GM12878 (cell line): ENCODE measurements at regions not wholly inside any gene's neighbourhood (a gene's known extent, or its start where the extent isn't known, plus 50 kb on each side); places are given as distances from the start of the nearest gene placed in this dataset.

Experiments used
- ATAC-seq: fragments of 200-7000 bp; cut with Tn5 transposase; 3 replicates; pipeline ENCODE4 v1.9.1; 2020; ENCODE audit warnings: mild to moderate bottlenecking, moderate library complexity
- BruUV-seq: library from RNA; stranded (reverse); fragments of 400-500 nt; replicated peaks from 2 replicates; lab custom pipeline; 2021; lab: Mats Ljungman, UMichigan
- CTCF ChIA-PET: fragments of 300-600 bp; sonication (Branson Sonifier 250); formaldehyde crosslinking; extraction: SDS; loops from one replicate; lab custom pipeline; 2021; ENCODE audit warnings: inconsistent platforms; lab: Yijun Ruan, JAX
- POLR2A ChIA-PET: fragments of 350-600 bp; formaldehyde crosslinking; extraction: SDS; loops from one replicate; lab custom pipeline; 2021; ENCODE audit warnings: inconsistent platforms; lab: Charles Lee
- RAD21 ChIA-PET: fragments of 300-600 bp; sonication (Branson Sonifier 250); formaldehyde crosslinking; loops from one replicate; lab custom pipeline; 2023; ENCODE audit warnings: antibody characterized with exemption; ENCODE audit not compliant: unreplicated experiment; lab: Charles Lee
- SMC1A ChIA-PET: fragments of 300-600 bp; sonication (Branson Sonifier 250); formaldehyde crosslinking; loops from one replicate; lab custom pipeline; 2023; ENCODE audit not compliant: unreplicated experiment, uncharacterized antibody; lab: Charles Lee
- DNase-seq: peaks from one replicate; pipeline ENCODE4 v3.0.0-alpha.2; 2011; ENCODE audit warnings: low read depth, low spot score
- FAIRE-seq: peaks from 3 replicates; lab custom pipeline; 2011; peaks lifted over from hg19 to GRCh38; lab: Jason Lieb, UNC
- H2AFZ ChIP-seq: 2 replicates; pipeline ENCODE4 v1.6.0; 2011; ENCODE audit warnings: low read depth, low read length, control low read depth; ENCODE audit not compliant: control insufficient read depth
- H3K27ac ChIP-seq: 2 replicates; pipeline ENCODE4 v1.5.1; 2011; ENCODE audit warnings: control low read depth; ENCODE audit not compliant: control insufficient read depth, insufficient read depth
- H3K27me3 ChIP-seq, 2 experiments: replicated peaks in 1 of 2; 2 replicates each; pipeline versions ENCODE4 v1.6.0 to v1.6.1; 2011; ENCODE audit warnings: low read length in 1 of 2; ENCODE audit not compliant: control insufficient read depth in 2 of 2, insufficient read depth in 2 of 2
- H3K36me3 ChIP-seq, 2 experiments: 2 replicates each; pipeline ENCODE4 v1.5.1; 2011; ENCODE audit warnings: low read length in 1 of 2; ENCODE audit not compliant: control insufficient read depth in 2 of 2, insufficient read depth in 2 of 2
- H3K4me1 ChIP-seq: 2 replicates; pipeline ENCODE4 v1.6.1; 2011; ENCODE audit warnings: mild to moderate bottlenecking, low read length, moderate library complexity, mixed read lengths; ENCODE audit not compliant: control insufficient read depth, insufficient read depth
- H3K4me2 ChIP-seq: 2 replicates; pipeline ENCODE4 v1.6.0; 2011; ENCODE audit warnings: control low read depth; ENCODE audit not compliant: control insufficient read depth, insufficient read depth
- H3K4me3 ChIP-seq: fragments of 200-600 bp; sonication (generic); 2 replicates; pipeline ENCODE4 v1.5.1; 2016
- H3K79me2 ChIP-seq: 2 replicates; pipeline ENCODE4 v1.6.0; 2011; ENCODE audit warnings: low read length; ENCODE audit not compliant: control insufficient read depth, insufficient read depth
- H3K9ac ChIP-seq: 2 replicates; pipeline ENCODE4 v1.8.0; 2011; ENCODE audit warnings: low read length, control low read depth, mixed read lengths; ENCODE audit not compliant: control insufficient read depth, insufficient read depth
- H3K9me3 ChIP-seq: replicated peaks from 3 replicates; pipeline ENCODE4 v1.5.1; 2011; ENCODE audit warnings: mild to moderate bottlenecking, low read length; ENCODE audit not compliant: control insufficient read depth, insufficient read depth
- H4K20me1 ChIP-seq: 2 replicates; pipeline ENCODE4 v1.6.0; 2011; ENCODE audit not compliant: control insufficient read depth, insufficient read depth
- CBX5 ChIP-seq: sonication (generic); IDR thresholded peaks from 2 replicates; pipeline ENCODE4 v1.6.1; 2016; ENCODE audit warnings: low read depth, moderate library complexity, mild to moderate bottlenecking, inconsistent platforms
- EP300 ChIP-seq, 2 experiments: fragments of 150-350 bp in 1 of 2; IDR thresholded peaks; 2 replicates each; pipeline ENCODE4 v1.6.1; 2011 to 2012; ENCODE audit warnings: low read depth in 2 of 2, low read length in 2 of 2, borderline replicate concordance in 1 of 2, improper control_type of control experiment in 1 of 2, inconsistent platforms in 1 of 2; ENCODE audit not compliant: control insufficient read depth in 1 of 2
- POLR2AphosphoS5 ChIP-seq: IDR thresholded peaks from 2 replicates; pipeline ENCODE4 v1.6.1; 2011; ENCODE audit warnings: mild to moderate bottlenecking, low read length, inconsistent platforms
- ZNF274 ChIP-seq: IDR thresholded peaks from one replicate; pipeline ENCODE4 v1.8.0; 2011; ENCODE audit not compliant: insufficient read length, insufficient read depth
- WGBS: methylation state at CpG from one replicate; pipeline ENCODE4 v1.1.6; 2016; ENCODE audit warnings: low lambda C conversion rate; ENCODE audit not compliant: insufficient replicate concordance, insufficient coverage; ENCODE audit errors: missing lambda C conversion rate; 5-methylcytosine and 5-hydroxymethylcytosine counted together
- in situ Hi-C: fragments of 300-500 bp; cut with MboI; formaldehyde crosslinking; loops from 9 replicates; pipeline ENCODE4 v1.14.3; 2018; ENCODE audit warnings: mixed read lengths
- intact Hi-C: fragments of 100-400 bp; cut with micrococcal nuclease; formaldehyde crosslinking; loops from one replicate; pipeline ENCODE4 v1.14.2; 2022; ENCODE audit not compliant: unreplicated experiment
- TF ChIP-seq, protein P1 (sequence below): fragments of 450-650 bp; IDR thresholded peaks from 2 replicates; pipeline ENCODE4 v1.6.1; 2018; ENCODE audit warnings: borderline replicate concordance, mild to moderate bottlenecking; ENCODE audit not compliant: partially characterized antibody
- TF ChIP-seq, protein P2 (sequence below): fragments of 450-650 bp; formaldehyde crosslinking; IDR thresholded peaks from 2 replicates; pipeline ENCODE4 v1.4.0; 2020; ENCODE audit warnings: mild to moderate bottlenecking, moderate library complexity
- TF ChIP-seq, protein P3 (sequence below): IDR thresholded peaks from 2 replicates; pipeline ENCODE4 v1.6.1; 2011; ENCODE audit warnings: borderline replicate concordance, low read depth, mild to moderate bottlenecking, moderate library complexity, mixed read lengths, low read length; ENCODE audit not compliant: insufficient read depth; ENCODE audit errors: extremely low read length

DNA sequence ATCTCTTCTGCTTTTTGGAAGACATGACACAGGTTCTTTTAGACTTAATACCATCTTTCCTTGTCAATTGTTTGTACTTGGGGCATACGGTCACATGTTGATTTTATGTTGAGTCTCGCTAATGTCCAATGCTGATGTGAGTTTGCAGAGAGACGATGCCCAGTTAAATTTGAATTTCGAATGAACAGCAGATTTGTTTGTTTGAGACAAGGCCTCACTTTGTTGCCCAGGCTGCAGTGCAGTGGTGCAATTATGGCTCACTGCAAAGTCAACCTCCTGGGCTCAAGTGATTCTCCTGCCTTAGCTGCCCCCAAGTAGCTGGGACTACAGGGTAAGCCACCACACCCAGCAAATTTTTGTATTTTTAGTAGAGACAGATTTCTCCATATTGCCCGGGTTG, 473.5 kb downstream of the RIT2 start:
- no peak overlapping the region for H3K4me2 ChIP-seq
- no peak for TF ChIP-seq ZNF274
- no peak for TF ChIP-seq POLR2AphosphoS5
- TF ChIP-seq, protein P1, sequence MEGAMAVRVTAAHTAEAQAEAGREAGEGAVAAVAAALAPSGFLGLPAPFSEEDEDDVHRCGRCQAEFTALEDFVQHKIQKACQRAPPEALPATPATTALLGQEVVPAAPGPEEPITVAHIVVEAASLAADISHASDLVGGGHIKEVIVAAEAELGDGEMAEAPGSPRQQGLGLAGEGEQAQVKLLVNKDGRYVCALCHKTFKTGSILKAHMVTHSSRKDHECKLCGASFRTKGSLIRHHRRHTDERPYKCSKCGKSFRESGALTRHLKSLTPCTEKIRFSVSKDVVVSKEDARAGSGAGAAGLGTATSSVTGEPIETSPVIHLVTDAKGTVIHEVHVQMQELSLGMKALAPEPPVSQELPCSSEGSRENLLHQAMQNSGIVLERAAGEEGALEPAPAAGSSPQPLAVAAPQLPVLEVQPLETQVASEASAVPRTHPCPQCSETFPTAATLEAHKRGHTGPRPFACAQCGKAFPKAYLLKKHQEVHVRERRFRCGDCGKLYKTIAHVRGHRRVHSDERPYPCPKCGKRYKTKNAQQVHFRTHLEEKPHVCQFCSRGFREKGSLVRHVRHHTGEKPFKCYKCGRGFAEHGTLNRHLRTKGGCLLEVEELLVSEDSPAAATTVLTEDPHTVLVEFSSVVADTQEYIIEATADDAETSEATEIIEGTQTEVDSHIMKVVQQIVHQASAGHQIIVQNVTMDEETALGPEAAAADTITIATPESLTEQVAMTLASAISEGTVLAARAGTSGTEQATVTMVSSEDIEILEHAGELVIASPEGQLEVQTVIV = no peak
- TF ChIP-seq, protein P2, sequence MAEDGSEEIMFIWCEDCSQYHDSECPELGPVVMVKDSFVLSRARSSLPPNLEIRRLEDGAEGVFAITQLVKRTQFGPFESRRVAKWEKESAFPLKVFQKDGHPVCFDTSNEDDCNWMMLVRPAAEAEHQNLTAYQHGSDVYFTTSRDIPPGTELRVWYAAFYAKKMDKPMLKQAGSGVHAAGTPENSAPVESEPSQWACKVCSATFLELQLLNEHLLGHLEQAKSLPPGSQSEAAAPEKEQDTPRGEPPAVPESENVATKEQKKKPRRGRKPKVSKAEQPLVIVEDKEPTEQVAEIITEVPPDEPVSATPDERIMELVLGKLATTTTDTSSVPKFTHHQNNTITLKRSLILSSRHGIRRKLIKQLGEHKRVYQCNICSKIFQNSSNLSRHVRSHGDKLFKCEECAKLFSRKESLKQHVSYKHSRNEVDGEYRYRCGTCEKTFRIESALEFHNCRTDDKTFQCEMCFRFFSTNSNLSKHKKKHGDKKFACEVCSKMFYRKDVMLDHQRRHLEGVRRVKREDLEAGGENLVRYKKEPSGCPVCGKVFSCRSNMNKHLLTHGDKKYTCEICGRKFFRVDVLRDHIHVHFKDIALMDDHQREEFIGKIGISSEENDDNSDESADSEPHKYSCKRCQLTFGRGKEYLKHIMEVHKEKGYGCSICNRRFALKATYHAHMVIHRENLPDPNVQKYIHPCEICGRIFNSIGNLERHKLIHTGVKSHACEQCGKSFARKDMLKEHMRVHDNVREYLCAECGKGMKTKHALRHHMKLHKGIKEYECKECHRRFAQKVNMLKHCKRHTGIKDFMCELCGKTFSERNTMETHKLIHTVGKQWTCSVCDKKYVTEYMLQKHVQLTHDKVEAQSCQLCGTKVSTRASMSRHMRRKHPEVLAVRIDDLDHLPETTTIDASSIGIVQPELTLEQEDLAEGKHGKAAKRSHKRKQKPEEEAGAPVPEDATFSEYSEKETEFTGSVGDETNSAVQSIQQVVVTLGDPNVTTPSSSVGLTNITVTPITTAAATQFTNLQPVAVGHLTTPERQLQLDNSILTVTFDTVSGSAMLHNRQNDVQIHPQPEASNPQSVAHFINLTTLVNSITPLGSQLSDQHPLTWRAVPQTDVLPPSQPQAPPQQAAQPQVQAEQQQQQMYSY (CRISPR knock-in tag) = no peak
- TF ChIP-seq, protein P3, sequence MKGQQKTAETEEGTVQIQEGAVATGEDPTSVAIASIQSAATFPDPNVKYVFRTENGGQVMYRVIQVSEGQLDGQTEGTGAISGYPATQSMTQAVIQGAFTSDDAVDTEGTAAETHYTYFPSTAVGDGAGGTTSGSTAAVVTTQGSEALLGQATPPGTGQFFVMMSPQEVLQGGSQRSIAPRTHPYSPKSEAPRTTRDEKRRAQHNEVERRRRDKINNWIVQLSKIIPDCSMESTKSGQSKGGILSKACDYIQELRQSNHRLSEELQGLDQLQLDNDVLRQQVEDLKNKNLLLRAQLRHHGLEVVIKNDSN = no peak
- no peak for TF ChIP-seq CBX5
- TF ChIP-seq EP300 (IDR thresholded peaks at IDR 0.05; ENCODE audit: borderline replicate concordance in 1 of 2, control insufficient read depth in 1 of 2, low read depth in 2 of 2, low read length in 2 of 2) = no peak
- no TSS peak for BruUV-seq
- H3K36me3 ChIP-seq = no peaks in the 10 kb centered on the region
- no peak overlapping the region for H3K9ac ChIP-seq
- H3K4me1 ChIP-seq = no peaks in the 10 kb centered on the region
- 41% methylated on average over 5 of the region's 5 CpGs for WGBS
- POLR2A ChIA-PET = no interaction called here
- no peaks in the 10 kb centered on the region for H3K9me3 ChIP-seq
- H3K79me2 ChIP-seq = no peaks in the 10 kb centered on the region
- FAIRE-seq = no peak
- ATAC-seq = no peak
- in situ Hi-C loops = no loop called here
- no peaks in the 10 kb centered on the region for H4K20me1 ChIP-seq
- CTCF ChIA-PET = no interaction called here
- RAD21 ChIA-PET = no interaction called here
- no peak for DNase-seq
- no peak overlapping the region for H2AFZ ChIP-seq
- SMC1A ChIA-PET = no interaction called here
- no peak overlapping the region for H3K4me3 ChIP-seq
- no peak overlapping the region for H3K27ac ChIP-seq
- no peaks in the 10 kb centered on the region for H3K27me3 ChIP-seq
- intact Hi-C loops = no loop called here
